ENCODE measurements at regions not wholly inside any gene's neighbourhood (a gene's known extent, or its start where the extent isn't known, plus 50 kb on each side); places are given as distances from the start of the nearest gene placed in this dataset.
A peak's percentile ranks its signal among the peaks of the same experiment; 100 is the strongest.

DNA sequence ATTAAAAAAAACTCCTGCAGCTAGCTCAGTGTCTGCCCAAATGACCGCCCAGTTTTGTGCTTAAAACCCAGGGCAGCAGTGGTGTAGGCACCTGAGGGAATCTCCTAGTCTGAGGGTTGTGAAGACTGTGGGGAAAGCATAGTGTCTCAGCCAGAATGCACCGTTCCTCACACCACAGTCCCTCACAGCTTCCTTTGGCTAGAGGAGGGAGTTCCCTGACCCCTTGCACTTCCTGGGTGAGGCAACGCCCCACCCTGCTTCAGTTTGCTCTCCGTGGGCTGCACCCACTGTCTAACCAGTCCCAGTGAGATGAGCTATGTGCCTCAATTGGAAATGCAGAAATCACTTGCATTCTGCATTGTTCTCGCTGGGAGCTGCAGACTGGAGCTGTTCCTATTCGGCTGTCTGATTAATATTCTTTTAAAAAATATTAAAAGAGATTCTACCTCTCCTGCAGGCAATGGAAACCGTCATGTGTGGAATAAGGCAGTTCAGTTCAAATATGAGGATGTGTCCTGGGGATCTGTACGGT, 645.7 kb downstream of the FGF9 start:
- H3K27ac Mint-ChIP-seq = no peak overlapping the region
- H3K27ac ChIP-seq (ENCODE audit: low read depth, low read length) = no peak overlapping the region
- no peaks in the 10 kb centered on the region for H3K36me3 ChIP-seq (ENCODE audit: control insufficient read depth, insufficient read depth, low read length)
- no peak overlapping the region for H3K4me3 Mint-ChIP-seq
- H3K36me3 Mint-ChIP-seq (ENCODE audit: low read depth) = no peaks in the 10 kb centered on the region
- no peaks in the 10 kb centered on the region for H3K4me1 Mint-ChIP-seq
- no peak overlapping the region for H3K4me3 ChIP-seq (ENCODE audit: low read length)
- no peaks in the 10 kb centered on the region for H3K9me3 ChIP-seq (ENCODE audit: control insufficient read depth, low read length)
- 92 to 100% methylated on average over 6 to 8 of the region's 8 CpGs for WGBS, 2 experiments (ENCODE audit: insufficient coverage in 1 of 2, insufficient read length in 1 of 2)
- H3K27me3 Mint-ChIP-seq (ENCODE audit: insufficient read depth) = no peaks in the 10 kb centered on the region
- TF ChIP-seq, protein P1, sequence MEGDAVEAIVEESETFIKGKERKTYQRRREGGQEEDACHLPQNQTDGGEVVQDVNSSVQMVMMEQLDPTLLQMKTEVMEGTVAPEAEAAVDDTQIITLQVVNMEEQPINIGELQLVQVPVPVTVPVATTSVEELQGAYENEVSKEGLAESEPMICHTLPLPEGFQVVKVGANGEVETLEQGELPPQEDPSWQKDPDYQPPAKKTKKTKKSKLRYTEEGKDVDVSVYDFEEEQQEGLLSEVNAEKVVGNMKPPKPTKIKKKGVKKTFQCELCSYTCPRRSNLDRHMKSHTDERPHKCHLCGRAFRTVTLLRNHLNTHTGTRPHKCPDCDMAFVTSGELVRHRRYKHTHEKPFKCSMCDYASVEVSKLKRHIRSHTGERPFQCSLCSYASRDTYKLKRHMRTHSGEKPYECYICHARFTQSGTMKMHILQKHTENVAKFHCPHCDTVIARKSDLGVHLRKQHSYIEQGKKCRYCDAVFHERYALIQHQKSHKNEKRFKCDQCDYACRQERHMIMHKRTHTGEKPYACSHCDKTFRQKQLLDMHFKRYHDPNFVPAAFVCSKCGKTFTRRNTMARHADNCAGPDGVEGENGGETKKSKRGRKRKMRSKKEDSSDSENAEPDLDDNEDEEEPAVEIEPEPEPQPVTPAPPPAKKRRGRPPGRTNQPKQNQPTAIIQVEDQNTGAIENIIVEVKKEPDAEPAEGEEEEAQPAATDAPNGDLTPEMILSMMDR (conservative IDR thresholded peaks at IDR 0.05) = no peak
- no peaks in the 10 kb centered on the region for H3K4me1 ChIP-seq (ENCODE audit: control insufficient read depth, insufficient read depth, low read length)
- DNase-seq = no peak
- peaks cover 5% of the 10 kb centered on the region for H3K9me3 Mint-ChIP-seq
- H3K9ac ChIP-seq (ENCODE audit: extremely low read depth, low read length, poor library complexity, severe bottlenecking) = no peak overlapping the region
- no peaks in the 10 kb centered on the region for H3K27me3 ChIP-seq (ENCODE audit: control insufficient read depth, insufficient read depth, low read length, poor library complexity, severe bottlenecking)

DNA sequence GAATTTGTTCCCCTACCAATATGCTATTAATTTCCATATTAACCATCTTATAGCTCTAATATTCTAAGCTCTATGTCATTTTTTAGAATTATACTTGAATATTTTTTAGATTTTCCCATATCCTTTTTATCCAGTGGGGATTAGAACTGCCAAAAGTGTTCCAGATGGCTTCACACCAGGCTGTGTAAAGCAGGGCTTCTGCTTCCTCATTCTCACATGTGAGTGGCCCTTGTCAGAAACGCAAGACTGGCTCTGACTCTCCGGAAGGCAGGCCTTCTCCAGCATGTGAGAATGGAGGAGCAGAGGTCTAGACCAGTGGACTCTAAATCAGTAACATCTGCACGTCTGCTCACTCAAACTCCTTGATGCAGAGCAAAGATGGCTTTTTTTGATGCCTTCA, 650.1 kb downstream of the FGF9 start:
- H3K27me3 ChIP-seq (ENCODE audit: control insufficient read depth, insufficient read depth, low read length, poor library complexity, severe bottlenecking) = no peaks in the 10 kb centered on the region
- TF ChIP-seq, protein P1 (conservative IDR thresholded peaks at IDR 0.05) = no peak
- no peaks in the 10 kb centered on the region for H3K27me3 Mint-ChIP-seq (ENCODE audit: insufficient read depth)
- no peak overlapping the region for H3K9ac ChIP-seq (ENCODE audit: extremely low read depth, low read length, poor library complexity, severe bottlenecking)
- H3K9me3 ChIP-seq (ENCODE audit: control insufficient read depth, low read length) = no peaks in the 10 kb centered on the region
- no peaks in the 10 kb centered on the region for H3K9me3 Mint-ChIP-seq
- H3K4me3 ChIP-seq (ENCODE audit: low read length) = no peak overlapping the region
- DNase-seq = no peak
- no peak overlapping the region for H3K27ac Mint-ChIP-seq
- H3K4me1 ChIP-seq (ENCODE audit: control insufficient read depth, insufficient read depth, low read length) = no peaks in the 10 kb centered on the region
- no peaks in the 10 kb centered on the region for H3K36me3 Mint-ChIP-seq (ENCODE audit: low read depth)
- no peak overlapping the region for H3K4me3 Mint-ChIP-seq
- H3K27ac ChIP-seq (ENCODE audit: low read depth, low read length) = no peak overlapping the region
- peaks cover 2% of the 10 kb centered on the region for H3K4me1 Mint-ChIP-seq
- 92 to 94% methylated on average over 3 of the region's 3 CpGs for WGBS, 2 experiments (ENCODE audit: insufficient coverage in 1 of 2, insufficient read length in 1 of 2)
- no peaks in the 10 kb centered on the region for H3K36me3 ChIP-seq (ENCODE audit: control insufficient read depth, insufficient read depth, low read length)

DNA sequence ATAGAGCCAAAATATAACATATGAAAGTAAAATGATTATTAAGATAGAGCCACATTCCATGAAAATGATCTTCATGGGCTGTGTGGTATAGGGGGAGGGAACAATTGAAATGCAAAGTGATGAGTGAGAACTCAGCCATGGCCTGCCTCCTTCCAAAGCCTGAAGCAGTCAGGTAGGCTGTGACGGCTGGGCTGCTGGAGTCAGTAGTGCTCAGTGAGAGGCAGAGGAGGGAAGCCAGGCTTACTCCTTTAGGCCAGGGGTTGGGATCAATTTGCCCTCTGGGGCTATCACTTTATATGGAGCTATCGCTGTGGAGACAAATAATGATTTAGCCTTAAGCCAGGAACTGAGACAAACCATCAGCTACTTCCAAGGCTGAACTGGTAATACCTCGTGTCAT, 654.9 kb downstream of the FGF9 start:
- Histone ChIP-seq H3K27ac (ENCODE audit: low read depth, low read length) (no peak overlapping the region), H3K9ac (ENCODE audit: extremely low read depth, low read length, poor library complexity, severe bottlenecking) (no peak overlapping the region), H3K9me3 (ENCODE audit: control insufficient read depth, low read length) (no peaks in the 10 kb centered on the region), H3K4me3 (ENCODE audit: low read length) (no peak overlapping the region), H3K27me3 (ENCODE audit: control insufficient read depth, insufficient read depth, low read length, poor library complexity, severe bottlenecking) (no peaks in the 10 kb centered on the region), H3K4me1 (ENCODE audit: control insufficient read depth, insufficient read depth, low read length) (no peaks in the 10 kb centered on the region), H3K36me3 (ENCODE audit: control insufficient read depth, insufficient read depth, low read length) (no peaks in the 10 kb centered on the region)
- H3K4me1 Mint-ChIP-seq = peaks cover 3% of the 10 kb centered on the region
- no peaks in the 10 kb centered on the region for H3K36me3 Mint-ChIP-seq (ENCODE audit: low read depth)
- H3K27me3 Mint-ChIP-seq (ENCODE audit: insufficient read depth) = no peaks in the 10 kb centered on the region
- H3K9me3 Mint-ChIP-seq = no peaks in the 10 kb centered on the region
- TF ChIP-seq, protein P1 (conservative IDR thresholded peaks at IDR 0.05) = no peak
- 70 to 76% methylated on average over 1 to 3 of the region's 3 CpGs for WGBS, 2 experiments (ENCODE audit: insufficient coverage in 1 of 2, insufficient read length in 1 of 2)
- H3K27ac Mint-ChIP-seq = no peak overlapping the region
- peak; percentile 63 for DNase-seq
- H3K4me3 Mint-ChIP-seq = no peak overlapping the region
